Spleen (tissue), 11 donors: ENCODE measurements at regions not wholly inside any gene's neighbourhood (a gene's known extent, or its start where the extent isn't known, plus 50 kb on each side); places are given as distances from the start of the nearest gene placed in this dataset.

Source experiments
- DNase-seq: peaks from one replicate; pipeline ENCODE4 v3.0.0-alpha.2; 2020
- H3K27ac ChIP-seq, 8 donors: fragments of 200-600 bp; sonication (generic) in 7 of 8; 1 replicate in 4 of 8; 2 replicates in 4 of 8; pipeline versions ENCODE4 v1.5.0 to v1.8.0; 2016 to 2021; ENCODE audit warnings: inconsistent platforms in 4 of 8, mild to moderate bottlenecking in 4 of 8, moderate library complexity in 1 of 8
- H3K27me3 ChIP-seq, 7 donors: fragments of 200-600 bp; sonication (generic) in 6 of 7; replicated peaks in 1 of 7; 1 replicate in 4 of 7; 2 replicates in 3 of 7; pipeline versions ENCODE4 v1.5.0 to v1.8.0; 2016 to 2021; ENCODE audit warnings: inconsistent platforms in 3 of 7, mild to moderate bottlenecking in 1 of 7
- H3K36me3 ChIP-seq, 6 donors: fragments of 200-600 bp; sonication (generic) in 5 of 6; 1 replicate in 4 of 6; 2 replicates in 2 of 6; pipeline versions ENCODE4 v1.5.0 to v1.8.0; 2016 to 2021; ENCODE audit warnings: inconsistent platforms in 2 of 6
- H3K4me1 ChIP-seq, 6 donors: fragments of 200-600 bp; sonication (generic) in 5 of 6; 1 replicate in 3 of 6; 2 replicates in 3 of 6; pipeline versions ENCODE4 v1.5.0 to v1.8.0; 2016 to 2021; ENCODE audit warnings: inconsistent platforms in 3 of 6
- H3K4me3 ChIP-seq, 8 donors: fragments of 200-600 bp; sonication (generic) in 7 of 8; 1 replicate in 4 of 8; 2 replicates in 4 of 8; pipeline versions ENCODE4 v1.5.0 to v1.8.0; 2016 to 2021; ENCODE audit warnings: inconsistent platforms in 4 of 8, mild to moderate bottlenecking in 4 of 8, moderate library complexity in 2 of 8
- H3K9me3 ChIP-seq, 8 donors: fragments of 200-600 bp; sonication (generic) in 7 of 8; 1 replicate in 4 of 8; 2 replicates in 4 of 8; pipeline versions ENCODE4 v1.5.0 to v1.8.0; 2016 to 2021; ENCODE audit warnings: inconsistent platforms in 4 of 8
- CTCF ChIP-seq, 11 experiments: fragments of 200-600 bp in 7 of 11; fragments of 450-650 bp in 4 of 11; sonication (generic) in 4 of 11; IDR thresholded peaks in 8 of 11; conservative IDR thresholded peaks in 3 of 11; 1 replicate in 7 of 11; 2 replicates in 4 of 11; pipeline versions ENCODE4 v1.4.0 to v1.8.0; 2016 to 2021; ENCODE audit warnings: antibody characterized with exemption in 11 of 11, inconsistent platforms in 4 of 11, mild to moderate bottlenecking in 1 of 11
- POLR2A ChIP-seq, 3 donors: fragments of 450-650 bp; IDR thresholded peaks; one replicate each; pipeline ENCODE4 v1.5.1; 2017; ENCODE audit warnings: antibody characterized with exemption in 3 of 3, mild to moderate bottlenecking in 1 of 3
- POLR2AphosphoS5 ChIP-seq, 3 donors: sonication (generic); formaldehyde crosslinking; IDR thresholded peaks; one replicate each; pipeline ENCODE4 v1.5.1; 2017; ENCODE audit warnings: antibody characterized with exemption in 3 of 3
- WGBS, 5 donors: extraction: QIAGEN DNeasy Blood & Tissue Kit in 3 of 5; methylation state at CpG; one replicate each; pipeline versions ENCODE4 v1.1.5 to v1.1.7; 2013 to 2018; 5-methylcytosine and 5-hydroxymethylcytosine counted together
- intact Hi-C: fragments of 100-400 bp; cut with DNase I; formaldehyde crosslinking; loops from one replicate; pipeline ENCODE4 v1.15.0; 2023; ENCODE audit warnings: low total_unique reads
- donor health status: healthy with polysubstance abuse.
- donor health status: DM: no; HTN: no; CAD: no; lungs with moderate emphysema.
- donor health status: DM: no; HTN: no; CAD: no.
- donor health status: Bipolar disorder and iron deficiency.
- donor health status: healthy.
- donor health status: DM: no; HTN: no; CAD: no.
- donor health status: DM: yes; HTN: yes; CAD: no.

- no peaks in the 10 kb centered on the region for H3K27me3 ChIP-seq
- no peaks in the 10 kb centered on the region for H3K36me3 ChIP-seq
- TF ChIP-seq POLR2A (IDR thresholded peaks at IDR 0.05) (no peak), CTCF (IDR thresholded peaks at IDR 0.05 in 8 of 11, conservative IDR thresholded peaks at IDR 0.05 in 3 of 11) (no peak), POLR2AphosphoS5 (IDR thresholded peaks at IDR 0.05) (no peak)
- no peak for DNase-seq
- WGBS, 5 donors, result 78 to 95% (median 88%) methylated on average over 3 of the region's 3 CpGs
- no peak overlapping the region for H3K27ac ChIP-seq
- no peaks in the 10 kb centered on the region for H3K4me1 ChIP-seq
- intact Hi-C loops, result no loop called here
- H3K4me3 ChIP-seq, result no peak overlapping the region
- H3K9me3 ChIP-seq, result peaks cover 0 to 6% (median 0%) of the 10 kb centered on the region in 8 donors
Measured at GRCh38 chr2:223529696-223530095, 72.5 kb downstream of the SCG2 start.

DNA sequence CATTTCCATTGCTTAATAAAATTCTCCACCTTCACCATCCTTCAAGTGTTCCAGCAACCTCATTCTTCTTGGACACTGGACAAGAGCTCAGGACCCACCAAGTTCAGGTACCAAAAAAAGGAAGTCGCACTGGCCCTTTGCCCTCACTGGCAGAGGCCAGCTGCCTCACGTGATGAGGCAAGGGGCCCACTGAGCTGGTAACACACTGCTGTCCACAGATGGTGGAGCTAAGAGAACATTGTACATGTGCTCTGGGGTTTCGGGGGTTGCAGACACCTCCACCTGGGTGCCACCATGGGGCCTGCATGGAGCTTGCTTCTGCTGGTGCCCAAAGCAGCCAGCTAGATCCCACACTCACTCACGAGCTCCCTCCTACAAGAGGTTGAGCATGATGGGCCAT, 71.3 kb downstream of the SCG2 start:
- H3K4me3 ChIP-seq, result no peak overlapping the region
- no peak for TF ChIP-seq CTCF (IDR thresholded peaks at IDR 0.05 in 8 of 11, conservative IDR thresholded peaks at IDR 0.05 in 3 of 11)
- no peak for TF ChIP-seq POLR2AphosphoS5 (IDR thresholded peaks at IDR 0.05)
- no peak for TF ChIP-seq POLR2A (IDR thresholded peaks at IDR 0.05)
- no peak for DNase-seq

GRCh38 chr2:223532161-223532560, 70.0 kb downstream of the SCG2 start:
- no peak for DNase-seq
- peaks cover 0 to 6% (median 0%) of the 10 kb centered on the region in 8 donors for H3K9me3 ChIP-seq
- no peaks in the 10 kb centered on the region for H3K4me1 ChIP-seq
- no peaks in the 10 kb centered on the region for H3K36me3 ChIP-seq
- intact Hi-C loops, result no loop called here
- no peaks in the 10 kb centered on the region for H3K27me3 ChIP-seq
- 58 to 64% (median 61%) methylated on average over 2 of the region's 2 CpGs for WGBS, 5 donors
- no peak for TF ChIP-seq POLR2A (IDR thresholded peaks at IDR 0.05)
- no peak for TF ChIP-seq POLR2AphosphoS5 (IDR thresholded peaks at IDR 0.05)
- TF ChIP-seq CTCF (IDR thresholded peaks at IDR 0.05 in 8 of 11, conservative IDR thresholded peaks at IDR 0.05 in 3 of 11), result no peak
- H3K4me3 ChIP-seq, result no peak overlapping the region
- no peak overlapping the region for H3K27ac ChIP-seq

More for the DNA sequence above, 71.3 kb downstream of the SCG2 start:
- Histone ChIP-seq H3K27ac (no peak overlapping the region), H3K4me1 (no peaks in the 10 kb centered on the region), H3K36me3 (no peaks in the 10 kb centered on the region), H3K9me3 (peaks cover 0 to 6% (median 0%) of the 10 kb centered on the region in 8 donors), H3K27me3 (no peaks in the 10 kb centered on the region)
- WGBS, 5 donors, result 54 to 79% (median 75%) methylated on average over 3 to 4 of the region's 4 CpGs
- intact Hi-C loops, result no loop called here

DNA sequence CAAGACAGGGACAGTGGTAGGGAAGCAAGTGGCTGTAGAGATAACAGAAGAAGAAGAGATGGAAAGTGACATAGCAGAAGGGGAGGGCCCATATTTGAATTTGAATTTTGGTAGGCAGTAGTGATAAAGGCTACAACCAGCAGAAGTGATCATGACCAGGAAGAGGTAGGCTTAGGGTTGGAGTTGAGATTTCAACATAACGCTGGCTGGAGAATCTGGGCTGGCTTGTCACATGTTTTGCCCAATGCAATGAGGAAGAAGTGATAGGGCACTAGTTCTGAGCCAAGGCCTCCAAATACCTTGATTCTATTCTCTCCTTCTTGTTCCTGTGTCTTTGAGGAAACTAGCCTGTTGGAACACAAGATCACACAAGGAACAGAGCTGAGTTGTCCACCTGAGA, 69.4 kb downstream of the SCG2 start:
- H3K27ac ChIP-seq, result no peak overlapping the region
- no peaks in the 10 kb centered on the region for H3K27me3 ChIP-seq
- TF ChIP-seq POLR2A (IDR thresholded peaks at IDR 0.05) (no peak), POLR2AphosphoS5 (IDR thresholded peaks at IDR 0.05) (no peak), CTCF (IDR thresholded peaks at IDR 0.05 in 8 of 11, conservative IDR thresholded peaks at IDR 0.05 in 3 of 11) (no peak)
- intact Hi-C loops, result no loop called here
- peaks cover 0 to 6% (median 0%) of the 10 kb centered on the region in 8 donors for H3K9me3 ChIP-seq
- 74 to 100% (median 86%) methylated on average over 1 of the region's 1 CpG for WGBS, 5 donors
- no peak for DNase-seq
- no peaks in the 10 kb centered on the region for H3K36me3 ChIP-seq
- no peak overlapping the region for H3K4me3 ChIP-seq
- H3K4me1 ChIP-seq, result no peaks in the 10 kb centered on the region
